ENCODE measurements at regions not wholly inside any gene's neighbourhood (a gene's known extent, or its start where the extent isn't known, plus 50 kb on each side); places are given as distances from the start of the nearest gene placed in this dataset.
"Not testable (repeated sequence)": the region's sequence is repeated elsewhere in the genome, so short reads cannot be mapped to it uniquely, and the experiment has no call there.

DNA sequence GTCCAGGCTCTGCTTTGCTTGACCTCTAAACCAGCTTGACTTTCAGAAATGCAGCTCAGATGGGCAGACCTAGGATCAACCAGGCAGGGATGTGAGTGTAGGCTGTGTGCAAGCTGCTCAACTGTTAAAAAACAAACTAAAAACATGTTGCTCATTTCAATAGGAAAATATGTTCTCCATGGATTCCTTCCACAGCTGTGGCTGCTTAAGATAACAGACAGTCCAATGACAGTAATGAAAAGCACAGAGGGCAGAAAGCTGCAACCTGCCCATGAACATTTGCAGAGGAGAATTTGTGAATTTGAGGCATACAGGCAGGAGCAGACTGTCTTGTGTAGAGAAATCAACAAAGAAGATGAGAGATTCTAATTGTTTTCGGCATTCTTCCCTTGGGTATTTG, 534.2 kb downstream of the CCSER2 start:
- no peaks in the 10 kb centered on the region for H3K9me3 ChIP-seq
- ATAC-seq: no peak
- intact Hi-C loops (cut with DNase I): no loop called here

DNA sequence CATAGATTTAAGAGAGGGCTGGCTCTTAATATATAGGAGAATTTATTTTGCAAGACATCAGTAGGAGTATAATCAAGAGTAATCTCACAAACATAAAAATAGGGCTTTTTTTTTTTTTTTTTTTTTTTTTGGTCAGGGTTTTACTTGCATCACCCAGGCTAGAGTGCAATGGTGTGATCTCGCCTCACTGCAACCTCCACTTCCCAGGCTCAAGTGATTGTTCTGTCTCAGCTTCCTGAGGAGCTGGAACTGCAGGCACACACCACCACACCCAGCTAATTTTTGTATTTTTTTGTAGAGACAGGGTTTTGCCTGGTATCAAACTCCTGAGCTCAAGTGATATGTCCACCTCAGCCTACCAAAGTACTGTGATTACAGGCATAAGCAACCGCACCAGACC, 535.3 kb downstream of the CCSER2 start:
- intact Hi-C loops (cut with DNase I): no loop called here
- Histone ChIP-seq H3K27me3 (no peaks in the 10 kb centered on the region), H3K27ac (no peak overlapping the region), H3K36me3 (no peaks in the 10 kb centered on the region), H3K4me3 (no peak overlapping the region), H3K9me3 (no peaks in the 10 kb centered on the region), H3K4me1 (no peaks in the 10 kb centered on the region)
- TF ChIP-seq, protein P1, sequence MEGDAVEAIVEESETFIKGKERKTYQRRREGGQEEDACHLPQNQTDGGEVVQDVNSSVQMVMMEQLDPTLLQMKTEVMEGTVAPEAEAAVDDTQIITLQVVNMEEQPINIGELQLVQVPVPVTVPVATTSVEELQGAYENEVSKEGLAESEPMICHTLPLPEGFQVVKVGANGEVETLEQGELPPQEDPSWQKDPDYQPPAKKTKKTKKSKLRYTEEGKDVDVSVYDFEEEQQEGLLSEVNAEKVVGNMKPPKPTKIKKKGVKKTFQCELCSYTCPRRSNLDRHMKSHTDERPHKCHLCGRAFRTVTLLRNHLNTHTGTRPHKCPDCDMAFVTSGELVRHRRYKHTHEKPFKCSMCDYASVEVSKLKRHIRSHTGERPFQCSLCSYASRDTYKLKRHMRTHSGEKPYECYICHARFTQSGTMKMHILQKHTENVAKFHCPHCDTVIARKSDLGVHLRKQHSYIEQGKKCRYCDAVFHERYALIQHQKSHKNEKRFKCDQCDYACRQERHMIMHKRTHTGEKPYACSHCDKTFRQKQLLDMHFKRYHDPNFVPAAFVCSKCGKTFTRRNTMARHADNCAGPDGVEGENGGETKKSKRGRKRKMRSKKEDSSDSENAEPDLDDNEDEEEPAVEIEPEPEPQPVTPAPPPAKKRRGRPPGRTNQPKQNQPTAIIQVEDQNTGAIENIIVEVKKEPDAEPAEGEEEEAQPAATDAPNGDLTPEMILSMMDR (IDR thresholded peaks at IDR 0.05): no peak
- DNase-seq: no peak
- peak; percentile 35 for ATAC-seq

More for the DNA sequence above, 534.2 kb downstream of the CCSER2 start:
- TF ChIP-seq, protein P1 (IDR thresholded peaks at IDR 0.05): no peak
- Histone ChIP-seq H3K4me3 (no peak overlapping the region), H3K36me3 (no peaks in the 10 kb centered on the region), H3K4me1 (no peaks in the 10 kb centered on the region), H3K27me3 (no peaks in the 10 kb centered on the region), H3K27ac (no peak overlapping the region)
- no peak for DNase-seq

GRCh38 chr10:84876116-84876999, 548.0 kb downstream of the CCSER2 start:
- no peak overlapping the region for H3K4me3 ChIP-seq
- DNase-seq: no peak
- intact Hi-C loops (cut with DNase I): no loop called here
- H3K9me3 ChIP-seq: no peaks in the 10 kb centered on the region
- H3K27me3 ChIP-seq: no peaks in the 10 kb centered on the region
- ATAC-seq: no peak
- H3K36me3 ChIP-seq: no peaks in the 10 kb centered on the region
- no peak overlapping the region for H3K27ac ChIP-seq
- H3K4me1 ChIP-seq: no peaks in the 10 kb centered on the region
- TF ChIP-seq, protein P1 (IDR thresholded peaks at IDR 0.05): no peak

GRCh38 chr10:84879991-84880390, 551.6 kb downstream of the CCSER2 start:
- H3K27ac ChIP-seq: no peak overlapping the region
- no peaks in the 10 kb centered on the region for H3K9me3 ChIP-seq
- no peaks in the 10 kb centered on the region for H3K36me3 ChIP-seq
- intact Hi-C loops (cut with DNase I): no loop called here
- H3K4me3 ChIP-seq: no peak overlapping the region
- DNase-seq: no peak
- TF ChIP-seq, protein P1 (IDR thresholded peaks at IDR 0.05): no peak
- no peaks in the 10 kb centered on the region for H3K4me1 ChIP-seq
- H3K27me3 ChIP-seq: no peaks in the 10 kb centered on the region
- ATAC-seq: no peak

DNA sequence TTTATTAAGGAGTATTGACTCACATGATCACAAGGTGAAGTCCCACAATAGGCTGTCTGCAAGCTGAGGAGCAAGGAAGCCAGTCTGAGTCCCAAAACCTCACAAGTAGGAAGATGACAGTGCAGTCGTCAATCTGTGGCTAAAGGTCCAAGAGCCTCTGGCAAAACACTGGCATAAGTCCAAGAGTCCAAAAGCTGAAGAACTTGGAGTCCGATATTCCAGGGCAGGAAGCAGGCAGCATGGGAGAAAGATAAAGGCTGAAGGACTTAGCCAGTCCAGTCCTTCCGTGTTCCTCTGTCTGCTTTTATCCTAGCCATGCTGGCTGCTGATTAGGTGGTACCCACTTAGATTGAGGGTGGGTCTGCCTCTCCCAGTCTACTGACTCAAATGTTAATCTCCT, 553.3 kb downstream of the CCSER2 start:
- intact Hi-C loops (cut with DNase I); H3K27ac ChIP-seq; H3K27me3 ChIP-seq; H3K4me1 ChIP-seq; H3K4me3 ChIP-seq; ATAC-seq; H3K36me3 ChIP-seq; DNase-seq; H3K9me3 ChIP-seq: not testable (repeated sequence)

Measured in left lung (tissue), 4 donors.